Glutamatergic neuron (in vitro differentiated cells): ENCODE measurements at regions not wholly inside any gene's neighbourhood (a gene's known extent, or its start where the extent isn't known, plus 50 kb on each side); places are given as distances from the start of the nearest gene placed in this dataset.

Experiments
- DNase-seq: peaks from one replicate; pipeline ENCODE4 v3.0.0; 2022
- H3K27ac Mint-ChIP-seq: one replicate; pipeline ENCODE4 v1.8.0; 2020; ENCODE audit warnings: mild to moderate bottlenecking, mixed read lengths, inconsistent platforms; ENCODE audit not compliant: unreplicated experiment
- H3K27me3 Mint-ChIP-seq: one replicate; pipeline ENCODE4 v1.8.0; 2020; ENCODE audit warnings: mild to moderate bottlenecking, moderate library complexity, mixed read lengths, inconsistent platforms; ENCODE audit not compliant: unreplicated experiment
- H3K36me3 Mint-ChIP-seq: one replicate; pipeline ENCODE4 v1.8.0; 2020; ENCODE audit warnings: mild to moderate bottlenecking, mixed read lengths, inconsistent platforms; ENCODE audit not compliant: unreplicated experiment
- H3K4me1 Mint-ChIP-seq: one replicate; pipeline ENCODE4 v1.8.0; 2020; ENCODE audit warnings: mild to moderate bottlenecking, low read depth, mixed read lengths, inconsistent platforms; ENCODE audit not compliant: unreplicated experiment
- H3K4me3 Mint-ChIP-seq: one replicate; pipeline ENCODE4 v1.8.0; 2020; ENCODE audit warnings: mild to moderate bottlenecking, mixed read lengths, inconsistent platforms; ENCODE audit not compliant: unreplicated experiment
- H3K9me3 Mint-ChIP-seq: one replicate; pipeline ENCODE4 v1.8.0; 2020; ENCODE audit warnings: mild to moderate bottlenecking, moderate library complexity, mixed read lengths, inconsistent platforms; ENCODE audit not compliant: unreplicated experiment
- TF ChIP-seq, protein P1 (sequence below): fragments of 200-600 bp; sonication (generic); IDR thresholded peaks from one replicate; pipeline ENCODE4 v1.5.0; 2021; ENCODE audit not compliant: partially characterized antibody, unreplicated experiment

- Mint-ChIP-seq H3K27ac (no peak overlapping the region), H3K4me1 (no peaks in the 10 kb centered on the region), H3K36me3 (no peaks in the 10 kb centered on the region), H3K4me3 (no peak overlapping the region), H3K27me3 (no peaks in the 10 kb centered on the region), H3K9me3 (no peaks in the 10 kb centered on the region)
- no peak for DNase-seq
- TF ChIP-seq, protein P1, sequence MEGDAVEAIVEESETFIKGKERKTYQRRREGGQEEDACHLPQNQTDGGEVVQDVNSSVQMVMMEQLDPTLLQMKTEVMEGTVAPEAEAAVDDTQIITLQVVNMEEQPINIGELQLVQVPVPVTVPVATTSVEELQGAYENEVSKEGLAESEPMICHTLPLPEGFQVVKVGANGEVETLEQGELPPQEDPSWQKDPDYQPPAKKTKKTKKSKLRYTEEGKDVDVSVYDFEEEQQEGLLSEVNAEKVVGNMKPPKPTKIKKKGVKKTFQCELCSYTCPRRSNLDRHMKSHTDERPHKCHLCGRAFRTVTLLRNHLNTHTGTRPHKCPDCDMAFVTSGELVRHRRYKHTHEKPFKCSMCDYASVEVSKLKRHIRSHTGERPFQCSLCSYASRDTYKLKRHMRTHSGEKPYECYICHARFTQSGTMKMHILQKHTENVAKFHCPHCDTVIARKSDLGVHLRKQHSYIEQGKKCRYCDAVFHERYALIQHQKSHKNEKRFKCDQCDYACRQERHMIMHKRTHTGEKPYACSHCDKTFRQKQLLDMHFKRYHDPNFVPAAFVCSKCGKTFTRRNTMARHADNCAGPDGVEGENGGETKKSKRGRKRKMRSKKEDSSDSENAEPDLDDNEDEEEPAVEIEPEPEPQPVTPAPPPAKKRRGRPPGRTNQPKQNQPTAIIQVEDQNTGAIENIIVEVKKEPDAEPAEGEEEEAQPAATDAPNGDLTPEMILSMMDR, result no peak
Observed at GRCh38 chr2:21500401-21500945, 376.7 kb downstream of the TDRD15 start.

GRCh38 chr2:21501376-21502027, 377.7 kb downstream of the TDRD15 start:
- H3K9me3 Mint-ChIP-seq, result no peaks in the 10 kb centered on the region
- no peaks in the 10 kb centered on the region for H3K27me3 Mint-ChIP-seq
- no peak for DNase-seq
- TF ChIP-seq, protein P1, result no peak
- no peak overlapping the region for H3K27ac Mint-ChIP-seq
- no peaks in the 10 kb centered on the region for H3K4me1 Mint-ChIP-seq
- H3K4me3 Mint-ChIP-seq, result no peak overlapping the region
- H3K36me3 Mint-ChIP-seq, result no peaks in the 10 kb centered on the region

- Mint-ChIP-seq H3K27me3 (no peaks in the 10 kb centered on the region), H3K36me3 (no peaks in the 10 kb centered on the region), H3K27ac (no peak overlapping the region), H3K4me1 (peaks cover 7% of the 10 kb centered on the region), H3K4me3 (no peak overlapping the region), H3K9me3 (no peaks in the 10 kb centered on the region)
- TF ChIP-seq, protein P1, result no peak
- no peak for DNase-seq
Observed at GRCh38 chr2:21515903-21516302, 392.1 kb downstream of the TDRD15 start.

DNA sequence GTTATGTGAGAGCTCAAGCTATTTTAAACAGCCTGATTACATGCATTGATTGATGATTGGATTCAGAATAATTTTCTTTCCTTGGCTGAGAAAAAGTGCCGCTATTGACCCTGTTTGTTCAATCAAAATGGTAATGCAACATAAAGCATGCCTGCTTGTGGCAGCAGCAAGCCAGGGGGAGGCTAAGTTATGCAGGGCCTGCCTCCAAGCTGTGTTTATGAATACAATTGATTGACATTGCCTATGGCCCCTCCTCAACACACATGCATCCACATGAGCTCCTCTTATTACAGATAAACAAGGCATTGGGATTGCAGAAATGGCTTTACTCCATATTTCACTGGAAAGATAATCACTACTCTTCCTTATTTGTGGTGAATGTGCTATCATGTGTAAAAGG, 395.6 kb downstream of the TDRD15 start:
- peaks cover 7% of the 10 kb centered on the region for H3K4me1 Mint-ChIP-seq
- TF ChIP-seq, protein P1, result no peak
- no peak overlapping the region for H3K4me3 Mint-ChIP-seq
- H3K27me3 Mint-ChIP-seq, result no peaks in the 10 kb centered on the region
- H3K9me3 Mint-ChIP-seq, result no peaks in the 10 kb centered on the region
- no peak for DNase-seq
- no peak overlapping the region for H3K27ac Mint-ChIP-seq
- no peaks in the 10 kb centered on the region for H3K36me3 Mint-ChIP-seq

DNA sequence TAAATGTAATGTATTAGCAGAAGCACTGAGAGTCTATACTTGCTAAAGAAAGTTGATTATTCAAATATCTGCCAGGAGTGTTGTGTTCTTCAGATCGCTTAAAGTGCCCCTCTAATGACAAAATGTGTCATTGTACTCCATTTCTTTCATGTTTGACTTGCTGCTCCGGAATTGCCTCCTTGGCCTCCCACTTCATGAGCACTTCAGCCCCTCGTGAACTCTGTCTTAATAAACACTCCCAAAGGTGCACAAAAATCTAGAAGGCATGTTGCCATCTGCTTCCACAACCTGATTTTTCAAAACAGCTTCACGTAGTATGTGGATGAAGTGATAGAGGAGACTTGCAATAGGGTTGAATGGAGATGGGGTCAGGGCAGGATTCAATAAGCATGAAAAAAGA, 396.1 kb downstream of the TDRD15 start:
- H3K4me1 Mint-ChIP-seq, result peaks cover 7% of the 10 kb centered on the region
- no peak for DNase-seq
- H3K27me3 Mint-ChIP-seq, result no peaks in the 10 kb centered on the region
- TF ChIP-seq, protein P1, result no peak
- H3K27ac Mint-ChIP-seq, result no peak overlapping the region
- no peaks in the 10 kb centered on the region for H3K36me3 Mint-ChIP-seq
- no peak overlapping the region for H3K4me3 Mint-ChIP-seq
- no peaks in the 10 kb centered on the region for H3K9me3 Mint-ChIP-seq
